Right lobe of liver (tissue), 4 donors: ENCODE measurements at regions not wholly inside any gene's neighbourhood (a gene's known extent, or its start where the extent isn't known, plus 50 kb on each side); places are given as distances from the start of the nearest gene placed in this dataset.

ENCODE experiments used
- POLR2A ChIP-seq: fragments of 450-650 bp; IDR thresholded peaks from one replicate; pipeline ENCODE4 v1.6.1; 2017; ENCODE audit warnings: antibody characterized with exemption, mild to moderate bottlenecking
- TF ChIP-seq, protein P1 (sequence below), 4 donors: fragments of 200-600 bp in 3 of 4; fragments of 450-650 bp in 1 of 4; IDR thresholded peaks; one replicate each; pipeline versions ENCODE4 v1.5.1 to v1.8.0; 2016 to 2022; ENCODE audit warnings: antibody characterized with exemption in 4 of 4, mild to moderate bottlenecking in 2 of 4
- donor health status: DM: no; HTN: no; CAD: no.
- donor health status: DM: no; HTN: no; CAD: no.
- donor health status: DM: no; HTN: yes; CAD: no.

GRCh38 chr1:241417258-241417657, 60.3 kb upstream of the RGS7 start:
- TF ChIP-seq, protein P1, sequence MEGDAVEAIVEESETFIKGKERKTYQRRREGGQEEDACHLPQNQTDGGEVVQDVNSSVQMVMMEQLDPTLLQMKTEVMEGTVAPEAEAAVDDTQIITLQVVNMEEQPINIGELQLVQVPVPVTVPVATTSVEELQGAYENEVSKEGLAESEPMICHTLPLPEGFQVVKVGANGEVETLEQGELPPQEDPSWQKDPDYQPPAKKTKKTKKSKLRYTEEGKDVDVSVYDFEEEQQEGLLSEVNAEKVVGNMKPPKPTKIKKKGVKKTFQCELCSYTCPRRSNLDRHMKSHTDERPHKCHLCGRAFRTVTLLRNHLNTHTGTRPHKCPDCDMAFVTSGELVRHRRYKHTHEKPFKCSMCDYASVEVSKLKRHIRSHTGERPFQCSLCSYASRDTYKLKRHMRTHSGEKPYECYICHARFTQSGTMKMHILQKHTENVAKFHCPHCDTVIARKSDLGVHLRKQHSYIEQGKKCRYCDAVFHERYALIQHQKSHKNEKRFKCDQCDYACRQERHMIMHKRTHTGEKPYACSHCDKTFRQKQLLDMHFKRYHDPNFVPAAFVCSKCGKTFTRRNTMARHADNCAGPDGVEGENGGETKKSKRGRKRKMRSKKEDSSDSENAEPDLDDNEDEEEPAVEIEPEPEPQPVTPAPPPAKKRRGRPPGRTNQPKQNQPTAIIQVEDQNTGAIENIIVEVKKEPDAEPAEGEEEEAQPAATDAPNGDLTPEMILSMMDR (IDR thresholded peaks at IDR 0.05), result no peak
- TF ChIP-seq POLR2A, result no peak
